DND-41 (cell line): ENCODE measurements at regions not wholly inside any gene's neighbourhood (a gene's known extent, or its start where the extent isn't known, plus 50 kb on each side); places are given as distances from the start of the nearest gene placed in this dataset.

Experiments
- EZH2 ChIP-seq: IDR thresholded peaks from 3 replicates; pipeline ENCODE4 v1.6.1; 2012; ENCODE audit warnings: borderline replicate concordance, low read depth, mild to moderate bottlenecking, moderate library complexity, low read length, inconsistent platforms; ENCODE audit not compliant: severe bottlenecking
- TF ChIP-seq, protein P1 (sequence below): IDR thresholded peaks from 2 replicates; pipeline ENCODE4 v1.5.1; 2012; ENCODE audit warnings: borderline replicate concordance, low read length, moderate library complexity, mild to moderate bottlenecking; ENCODE audit not compliant: poor library complexity, severe bottlenecking; ENCODE audit errors: extremely low read depth

GRCh38 chr12:127277882-127278281, 989.1 kb upstream of the TMEM132C start:
- TF ChIP-seq, protein P1, sequence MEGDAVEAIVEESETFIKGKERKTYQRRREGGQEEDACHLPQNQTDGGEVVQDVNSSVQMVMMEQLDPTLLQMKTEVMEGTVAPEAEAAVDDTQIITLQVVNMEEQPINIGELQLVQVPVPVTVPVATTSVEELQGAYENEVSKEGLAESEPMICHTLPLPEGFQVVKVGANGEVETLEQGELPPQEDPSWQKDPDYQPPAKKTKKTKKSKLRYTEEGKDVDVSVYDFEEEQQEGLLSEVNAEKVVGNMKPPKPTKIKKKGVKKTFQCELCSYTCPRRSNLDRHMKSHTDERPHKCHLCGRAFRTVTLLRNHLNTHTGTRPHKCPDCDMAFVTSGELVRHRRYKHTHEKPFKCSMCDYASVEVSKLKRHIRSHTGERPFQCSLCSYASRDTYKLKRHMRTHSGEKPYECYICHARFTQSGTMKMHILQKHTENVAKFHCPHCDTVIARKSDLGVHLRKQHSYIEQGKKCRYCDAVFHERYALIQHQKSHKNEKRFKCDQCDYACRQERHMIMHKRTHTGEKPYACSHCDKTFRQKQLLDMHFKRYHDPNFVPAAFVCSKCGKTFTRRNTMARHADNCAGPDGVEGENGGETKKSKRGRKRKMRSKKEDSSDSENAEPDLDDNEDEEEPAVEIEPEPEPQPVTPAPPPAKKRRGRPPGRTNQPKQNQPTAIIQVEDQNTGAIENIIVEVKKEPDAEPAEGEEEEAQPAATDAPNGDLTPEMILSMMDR, result no peak
- TF ChIP-seq EZH2, result no peak
